ENCODE measurements at regions not wholly inside any gene's neighbourhood (a gene's known extent, or its start where the extent isn't known, plus 50 kb on each side); places are given as distances from the start of the nearest gene placed in this dataset.

DNA sequence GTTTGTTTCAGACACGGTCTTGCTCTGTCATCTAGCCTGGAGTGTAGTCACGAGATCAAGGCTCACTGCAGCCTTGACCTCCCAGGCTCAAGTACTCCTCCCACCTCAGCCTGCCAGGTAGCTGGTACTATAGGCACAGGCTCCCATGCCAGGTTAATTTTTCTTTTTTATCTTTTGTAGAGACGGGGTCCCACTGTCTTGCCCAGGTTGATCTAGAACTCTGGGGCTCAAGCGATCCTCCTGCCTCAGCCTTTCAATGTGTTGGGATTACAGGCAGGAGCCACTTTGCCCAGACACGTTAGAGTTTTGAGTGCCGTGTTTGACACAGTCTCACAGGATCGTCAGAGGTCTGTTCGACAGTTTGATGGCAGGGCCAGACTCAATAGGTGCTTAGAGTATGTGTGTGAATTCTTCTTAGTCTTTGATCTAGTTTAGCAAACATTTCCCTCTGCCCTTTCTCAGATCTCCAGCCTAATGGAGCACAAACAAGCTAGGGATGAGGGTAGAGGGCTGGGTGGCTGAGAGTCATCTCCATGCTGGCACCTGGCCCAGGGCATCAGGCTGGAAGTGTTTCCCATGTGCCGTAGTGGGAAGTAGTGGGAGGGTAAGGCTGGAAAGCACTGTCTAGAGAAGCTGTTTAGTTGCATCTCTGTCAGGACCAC, 66.1 kb upstream of the DLG1 start (continued):
- TF ChIP-seq GLI4 (CRISPR knock-in tag; IDR thresholded peaks at IDR 0.05; ENCODE audit: borderline replicate concordance) (no peak), KMT2A (CRISPR knock-in tag; IDR thresholded peaks at IDR 0.05) (no peak; the same call in 1 of the 2 replicates), POLR2A (IDR thresholded peaks at IDR 0.05; ENCODE audit: insufficient read depth in 1 of 2, low read depth in 2 of 2, low read length in 2 of 2) (no peak), ZNF331 (CRISPR knock-in tag; IDR thresholded peaks at IDR 0.05) (no peak), ZNF333 (CRISPR knock-in tag; IDR thresholded peaks at IDR 0.05; ENCODE audit: borderline replicate concordance) (no peak), HOXA9 (CRISPR knock-in tag; IDR thresholded peaks at IDR 0.05; ENCODE audit: borderline replicate concordance) (no peak), SAP130 (CRISPR knock-in tag; IDR thresholded peaks at IDR 0.05; ENCODE audit: low read depth) (peak; percentile 76), ZBTB20 (CRISPR knock-in tag; IDR thresholded peaks at IDR 0.05; ENCODE audit: borderline replicate concordance, low read depth) (no peak), DNMT1 (CRISPR knock-in tag; IDR thresholded peaks at IDR 0.05) (no peak), ZNF30 (CRISPR knock-in tag; IDR thresholded peaks at IDR 0.05) (no peak), YEATS2 (CRISPR knock-in tag; IDR thresholded peaks at IDR 0.05; ENCODE audit: borderline replicate concordance) (no peak), ZSCAN30 (CRISPR knock-in tag; IDR thresholded peaks at IDR 0.05) (no peak), TOPORS (CRISPR knock-in tag; IDR thresholded peaks at IDR 0.05) (no peak), SMARCC2 (IDR thresholded peaks at IDR 0.05) (no peak), PHF21A (CRISPR knock-in tag; IDR thresholded peaks at IDR 0.05) (peak; percentile 80), JDP2 (CRISPR knock-in tag; IDR thresholded peaks at IDR 0.05; ENCODE audit: borderline replicate concordance) (no peak), TBX3 (IDR thresholded peaks at IDR 0.05; ENCODE audit: borderline replicate concordance) (no peak), RFX5 (IDR thresholded peaks at IDR 0.05; ENCODE audit: low read depth, low read length) (no peak), KMT2B (CRISPR knock-in tag; IDR thresholded peaks at IDR 0.05) (no peak)
- TF ChIP-seq, protein P1, sequence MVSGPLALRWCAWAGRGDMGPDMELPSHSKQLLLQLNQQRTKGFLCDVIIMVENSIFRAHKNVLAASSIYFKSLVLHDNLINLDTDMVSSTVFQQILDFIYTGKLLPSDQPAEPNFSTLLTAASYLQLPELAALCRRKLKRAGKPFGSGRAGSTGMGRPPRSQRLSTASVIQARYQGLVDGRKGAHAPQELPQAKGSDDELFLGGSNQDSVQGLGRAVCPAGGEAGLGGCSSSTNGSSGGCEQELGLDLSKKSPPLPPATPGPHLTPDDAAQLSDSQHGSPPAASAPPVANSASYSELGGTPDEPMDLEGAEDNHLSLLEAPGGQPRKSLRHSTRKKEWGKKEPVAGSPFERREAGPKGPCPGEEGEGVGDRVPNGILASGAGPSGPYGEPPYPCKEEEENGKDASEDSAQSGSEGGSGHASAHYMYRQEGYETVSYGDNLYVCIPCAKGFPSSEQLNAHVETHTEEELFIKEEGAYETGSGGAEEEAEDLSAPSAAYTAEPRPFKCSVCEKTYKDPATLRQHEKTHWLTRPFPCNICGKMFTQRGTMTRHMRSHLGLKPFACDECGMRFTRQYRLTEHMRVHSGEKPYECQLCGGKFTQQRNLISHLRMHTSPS (CRISPR knock-in tag; IDR thresholded peaks at IDR 0.05; ENCODE audit: low read depth), result peak; percentile 61; the same call in 1 of the 2 replicates
- TF ChIP-seq, protein P2, sequence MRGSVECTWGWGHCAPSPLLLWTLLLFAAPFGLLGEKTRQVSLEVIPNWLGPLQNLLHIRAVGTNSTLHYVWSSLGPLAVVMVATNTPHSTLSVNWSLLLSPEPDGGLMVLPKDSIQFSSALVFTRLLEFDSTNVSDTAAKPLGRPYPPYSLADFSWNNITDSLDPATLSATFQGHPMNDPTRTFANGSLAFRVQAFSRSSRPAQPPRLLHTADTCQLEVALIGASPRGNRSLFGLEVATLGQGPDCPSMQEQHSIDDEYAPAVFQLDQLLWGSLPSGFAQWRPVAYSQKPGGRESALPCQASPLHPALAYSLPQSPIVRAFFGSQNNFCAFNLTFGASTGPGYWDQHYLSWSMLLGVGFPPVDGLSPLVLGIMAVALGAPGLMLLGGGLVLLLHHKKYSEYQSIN (CRISPR knock-in tag; IDR thresholded peaks at IDR 0.05; ENCODE audit: borderline replicate concordance), result no peak
- TF ChIP-seq, protein P3, sequence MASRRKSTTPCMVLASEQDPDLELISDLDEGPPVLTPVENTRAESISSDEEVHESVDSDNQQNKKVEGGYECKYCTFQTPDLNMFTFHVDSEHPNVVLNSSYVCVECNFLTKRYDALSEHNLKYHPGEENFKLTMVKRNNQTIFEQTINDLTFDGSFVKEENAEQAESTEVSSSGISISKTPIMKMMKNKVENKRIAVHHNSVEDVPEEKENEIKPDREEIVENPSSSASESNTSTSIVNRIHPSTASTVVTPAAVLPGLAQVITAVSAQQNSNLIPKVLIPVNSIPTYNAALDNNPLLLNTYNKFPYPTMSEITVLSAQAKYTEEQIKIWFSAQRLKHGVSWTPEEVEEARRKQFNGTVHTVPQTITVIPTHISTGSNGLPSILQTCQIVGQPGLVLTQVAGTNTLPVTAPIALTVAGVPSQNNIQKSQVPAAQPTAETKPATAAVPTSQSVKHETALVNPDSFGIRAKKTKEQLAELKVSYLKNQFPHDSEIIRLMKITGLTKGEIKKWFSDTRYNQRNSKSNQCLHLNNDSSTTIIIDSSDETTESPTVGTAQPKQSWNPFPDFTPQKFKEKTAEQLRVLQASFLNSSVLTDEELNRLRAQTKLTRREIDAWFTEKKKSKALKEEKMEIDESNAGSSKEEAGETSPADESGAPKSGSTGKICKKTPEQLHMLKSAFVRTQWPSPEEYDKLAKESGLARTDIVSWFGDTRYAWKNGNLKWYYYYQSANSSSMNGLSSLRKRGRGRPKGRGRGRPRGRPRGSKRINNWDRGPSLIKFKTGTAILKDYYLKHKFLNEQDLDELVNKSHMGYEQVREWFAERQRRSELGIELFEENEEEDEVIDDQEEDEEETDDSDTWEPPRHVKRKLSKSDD (CRISPR knock-in tag; IDR thresholded peaks at IDR 0.05; ENCODE audit: low read depth), result no peak
- TF ChIP-seq, protein P4, sequence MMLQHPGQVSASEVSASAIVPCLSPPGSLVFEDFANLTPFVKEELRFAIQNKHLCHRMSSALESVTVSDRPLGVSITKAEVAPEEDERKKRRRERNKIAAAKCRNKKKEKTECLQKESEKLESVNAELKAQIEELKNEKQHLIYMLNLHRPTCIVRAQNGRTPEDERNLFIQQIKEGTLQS (CRISPR knock-in tag; IDR thresholded peaks at IDR 0.05), result 0 out of 2 replicates have a peak, but pooled peaks have one; percentile 6
- TF ChIP-seq, protein P5, sequence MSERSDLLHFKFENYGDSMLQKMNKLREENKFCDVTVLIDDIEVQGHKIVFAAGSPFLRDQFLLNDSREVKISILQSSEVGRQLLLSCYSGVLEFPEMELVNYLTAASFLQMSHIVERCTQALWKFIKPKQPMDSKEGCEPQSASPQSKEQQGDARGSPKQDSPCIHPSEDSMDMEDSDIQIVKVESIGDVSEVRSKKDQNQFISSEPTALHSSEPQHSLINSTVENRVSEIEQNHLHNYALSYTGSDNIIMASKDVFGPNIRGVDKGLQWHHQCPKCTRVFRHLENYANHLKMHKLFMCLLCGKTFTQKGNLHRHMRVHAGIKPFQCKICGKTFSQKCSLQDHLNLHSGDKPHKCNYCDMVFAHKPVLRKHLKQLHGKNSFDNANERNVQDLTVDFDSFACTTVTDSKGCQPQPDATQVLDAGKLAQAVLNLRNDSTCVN (CRISPR knock-in tag; IDR thresholded peaks at IDR 0.05; ENCODE audit: borderline replicate concordance), result 0 out of 2 replicates have a peak, but pooled peaks have one; percentile 36

Measured in HepG2 (cell line).